HG02870 (cell line): ENCODE measurements at regions not wholly inside any gene's neighbourhood (a gene's known extent, or its start where the extent isn't known, plus 50 kb on each side); places are given as distances from the start of the nearest gene placed in this dataset.
"Not testable (repeated sequence)": the region's sequence is repeated elsewhere in the genome, so short reads cannot be mapped to it uniquely, and the experiment has no call there.

ENCODE experiments used
- ATAC-seq: cut with Tn5 transposase; IDR thresholded peaks from one replicate; pipeline ENCODE4 v1.9.1; 2021; ENCODE audit warnings: mild to moderate bottlenecking, moderate library complexity; ENCODE audit not compliant: unreplicated experiment

DNA sequence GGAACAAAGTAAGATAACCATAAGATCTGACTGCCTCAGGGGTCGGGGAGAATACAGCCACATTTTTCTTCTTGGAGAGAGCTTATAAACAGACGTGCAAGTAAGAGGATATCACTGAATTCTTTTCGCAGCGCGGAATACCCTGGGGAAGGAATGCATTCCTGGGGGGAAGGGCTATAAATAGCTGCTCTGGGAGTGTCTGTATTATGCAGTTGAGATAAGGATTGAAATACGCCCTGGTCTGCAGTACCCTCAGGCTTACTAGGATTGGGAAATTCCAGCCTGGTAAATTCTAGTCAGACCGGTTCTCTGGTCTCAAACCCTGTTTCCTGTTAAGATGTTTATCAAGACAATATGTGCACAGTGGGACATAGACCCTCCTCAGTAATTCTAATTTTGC is 1491.7 kb upstream of the RAG2 start:
- no peak for ATAC-seq

DNA sequence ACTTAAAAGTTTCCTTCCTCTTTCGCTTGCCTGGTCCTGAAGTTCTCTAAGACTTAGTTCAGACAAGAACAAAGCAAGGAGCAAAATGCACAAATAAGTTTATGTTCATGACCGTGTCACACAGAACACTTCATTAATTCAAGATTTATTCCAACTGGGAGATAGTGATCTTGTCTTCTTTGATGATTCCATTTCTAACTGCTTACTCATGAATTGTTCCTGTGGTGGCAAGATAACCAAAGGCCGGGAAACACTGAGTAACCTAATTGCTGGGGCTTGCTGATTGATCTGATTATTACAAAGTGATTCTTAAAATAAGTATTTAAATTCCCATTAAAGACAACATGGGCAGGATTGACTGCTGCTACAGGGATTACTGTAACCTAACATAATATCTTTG is 1462.9 kb upstream of the RAG2 start:
- no peak for ATAC-seq

- no peak for ATAC-seq
Observed at GRCh38 chr11:38060136-38060535, 1462.1 kb upstream of the RAG2 start.

DNA sequence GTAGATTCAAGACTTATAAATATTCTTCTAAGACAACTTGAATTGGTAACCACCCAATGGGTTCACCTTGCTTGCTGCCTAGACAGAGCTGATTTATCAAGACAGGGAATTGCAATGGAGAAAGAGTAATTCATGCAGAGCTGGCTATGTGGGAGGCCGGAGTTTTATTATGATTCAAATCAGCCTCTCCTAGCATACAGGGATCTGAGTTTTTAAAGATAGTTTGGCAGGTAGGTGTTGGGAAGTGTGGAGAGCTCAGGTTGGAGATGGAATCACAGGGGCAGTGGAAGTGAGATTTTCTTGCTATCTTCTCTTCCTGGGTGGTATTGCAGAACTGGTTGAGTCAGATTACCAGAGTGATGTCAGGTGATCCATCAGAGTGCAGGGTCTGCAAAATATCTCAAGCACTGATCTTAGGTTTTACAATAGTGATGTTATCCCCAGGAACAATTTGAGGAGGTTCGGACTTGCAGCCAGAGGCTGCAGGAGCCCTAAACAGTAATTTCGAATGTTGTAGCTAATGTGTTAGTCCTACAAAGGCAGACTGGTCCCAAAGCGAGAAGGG is 1448.6 kb upstream of the RAG2 start:
- ATAC-seq, result no peak

DNA sequence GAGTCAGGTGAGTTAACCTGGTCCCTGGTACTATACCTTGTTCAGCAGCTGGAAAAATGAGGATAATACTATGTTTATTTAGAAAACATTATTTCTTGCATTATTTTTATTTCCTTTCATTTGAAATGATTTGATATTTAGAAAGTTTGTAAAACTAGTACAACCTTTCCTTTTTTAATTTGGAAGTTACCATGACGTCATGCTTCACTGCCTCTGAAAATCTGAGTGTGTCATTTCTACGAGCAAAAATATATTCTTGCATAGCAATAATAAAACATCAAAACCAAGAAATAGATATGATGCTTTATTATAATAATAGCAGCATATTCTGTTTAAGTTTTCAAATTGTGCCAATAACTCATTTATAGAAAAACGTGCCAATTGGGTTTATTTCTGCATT is 1445.0 kb upstream of the RAG2 start:
- ATAC-seq, result no peak

- ATAC-seq, result no peak
Observed at GRCh38 chr11:38038777-38039176, 1440.7 kb upstream of the RAG2 start.

DNA sequence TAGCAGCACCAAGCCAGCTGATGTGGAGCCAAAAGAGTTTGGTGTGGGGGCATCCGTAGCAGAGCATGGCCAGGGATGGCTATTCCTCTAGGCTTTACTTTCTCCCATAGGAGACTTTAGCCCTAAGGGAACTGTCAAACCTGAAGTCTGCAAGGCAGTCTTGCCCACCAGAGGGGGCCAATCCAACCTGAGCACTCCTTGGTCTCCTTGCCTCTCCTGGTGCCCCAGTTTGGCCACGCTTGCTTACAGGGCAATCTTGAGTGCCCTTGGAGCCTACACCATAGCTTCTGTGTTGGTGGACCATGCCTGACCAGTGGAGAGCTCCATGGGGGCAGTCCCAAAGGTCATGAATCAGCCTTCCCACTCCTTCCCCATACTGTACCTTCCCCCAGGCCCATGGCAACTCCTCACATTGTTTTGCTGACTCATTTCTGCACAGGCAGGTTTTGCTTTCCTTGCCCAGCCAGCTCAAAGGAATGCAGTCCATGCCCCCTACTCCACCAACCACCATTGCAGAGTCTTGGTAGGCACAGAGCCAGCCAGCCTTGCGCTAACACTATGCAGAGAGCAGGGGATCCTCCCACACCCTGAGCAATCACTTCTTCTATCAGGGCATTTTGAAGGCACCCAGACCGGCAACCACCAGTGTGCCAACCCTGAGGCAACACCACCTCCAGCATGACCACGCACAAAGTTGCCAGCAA is 1421.2 kb upstream of the RAG2 start:
- ATAC-seq, result no peak

DNA sequence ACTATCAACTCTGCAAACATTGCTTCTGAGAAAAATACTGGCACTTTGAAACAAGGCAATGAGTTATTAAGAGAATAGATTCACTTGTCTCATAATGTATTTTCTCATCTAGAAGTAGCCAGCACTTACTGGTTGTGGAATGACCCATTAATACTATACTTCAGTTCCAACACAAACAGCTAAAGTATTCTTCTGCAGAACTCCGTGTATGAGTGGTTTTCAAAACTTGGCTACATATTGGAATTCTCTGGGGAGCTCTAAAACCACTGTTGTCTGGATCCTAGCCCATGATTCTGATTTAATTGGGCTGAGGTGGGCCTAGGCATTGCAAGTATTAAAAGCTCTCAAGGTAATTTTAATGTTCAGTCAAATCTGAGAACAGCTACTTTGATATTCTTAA is 1416.4 kb upstream of the RAG2 start:
- ATAC-seq, result no peak

GRCh38 chr11:38013157-38013556 is 1415.1 kb upstream of the RAG2 start:
- no peak for ATAC-seq

DNA sequence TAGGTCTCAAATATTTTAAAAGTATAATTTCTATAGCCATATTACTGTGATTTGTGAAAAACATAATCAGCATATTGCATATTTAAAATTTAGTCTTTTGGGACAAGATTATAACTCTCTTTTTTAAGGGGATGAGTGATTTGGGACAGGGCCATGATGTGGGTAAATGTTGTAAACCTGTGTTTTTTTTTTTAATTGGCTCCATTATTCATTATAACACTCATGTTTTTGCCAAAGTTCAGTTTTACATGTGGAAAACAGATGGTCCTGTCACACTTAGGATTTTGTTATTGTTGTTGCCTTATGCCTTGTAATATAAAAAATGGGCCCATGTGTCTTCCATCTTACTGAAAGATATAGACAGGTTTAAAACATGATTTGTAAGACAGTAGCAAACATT is 1413.5 kb upstream of the RAG2 start:
- no peak for ATAC-seq

- no peak for ATAC-seq
Observed at GRCh38 chr11:38009932-38010331, 1411.9 kb upstream of the RAG2 start.

DNA sequence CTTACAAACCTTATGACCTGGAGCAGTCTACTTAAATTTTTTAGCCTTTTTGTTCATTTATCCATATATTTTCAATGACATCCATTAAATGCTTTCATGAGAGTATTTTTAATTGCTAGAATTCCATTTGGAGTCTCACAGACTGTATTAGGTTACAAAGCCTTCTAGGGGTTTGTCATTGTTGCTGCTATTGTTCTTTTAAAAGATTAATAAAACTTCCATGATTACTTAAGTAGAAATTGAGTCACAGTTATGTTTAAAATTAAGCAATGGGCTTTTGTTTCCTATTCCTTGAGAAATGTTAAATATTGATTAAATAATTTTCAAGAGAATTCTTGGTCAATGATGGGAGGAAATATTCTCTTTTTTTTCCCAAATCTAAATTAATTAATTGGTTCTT is 1408.4 kb upstream of the RAG2 start:
- no peak for ATAC-seq

GRCh38 chr11:38005597-38005996 is 1407.6 kb upstream of the RAG2 start:
- ATAC-seq, result no peak

DNA sequence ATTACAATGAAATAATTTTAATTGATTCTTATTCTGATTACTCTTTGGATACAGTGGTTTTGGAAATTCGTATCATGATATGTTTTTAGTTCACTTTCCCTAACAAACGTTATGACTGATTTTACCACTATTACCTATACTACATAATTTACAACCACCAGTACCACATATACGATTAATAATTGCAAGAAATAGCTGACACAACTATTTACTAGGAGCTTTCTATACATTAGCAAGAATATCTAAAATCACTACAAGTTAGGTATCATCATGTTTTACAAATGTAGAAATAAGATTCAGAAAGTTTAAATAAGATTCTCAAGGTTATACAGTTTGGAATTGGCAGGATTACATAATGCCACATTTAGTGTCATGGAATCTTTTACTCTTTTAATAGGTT is 1401.1 kb upstream of the RAG2 start:
- no peak for ATAC-seq

DNA sequence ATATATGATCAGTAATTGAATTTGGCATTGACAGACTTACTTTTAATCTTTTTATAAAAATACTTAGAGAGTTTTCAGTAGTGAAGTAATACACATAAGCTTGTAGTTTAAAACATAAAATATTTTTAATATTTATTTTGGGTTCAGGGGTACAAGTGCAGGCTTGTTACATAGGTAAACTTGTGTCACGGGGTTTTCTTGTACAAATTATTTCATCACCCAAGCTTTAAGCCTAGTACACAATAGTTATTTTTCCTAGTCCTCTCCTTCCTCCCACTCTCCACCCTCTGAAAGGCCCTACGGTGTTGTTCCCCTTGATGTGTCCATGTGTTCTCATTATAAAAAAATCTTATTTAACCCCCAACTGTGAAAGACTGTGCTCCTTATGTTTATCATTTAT is 1397.8 kb upstream of the RAG2 start:
- no peak for ATAC-seq

- no peak for ATAC-seq
Observed at GRCh38 chr11:37988031-37988430, 1390.0 kb upstream of the RAG2 start.

GRCh38 chr11:37984991-37985390 is 1387.0 kb upstream of the RAG2 start:
- no peak for ATAC-seq

DNA sequence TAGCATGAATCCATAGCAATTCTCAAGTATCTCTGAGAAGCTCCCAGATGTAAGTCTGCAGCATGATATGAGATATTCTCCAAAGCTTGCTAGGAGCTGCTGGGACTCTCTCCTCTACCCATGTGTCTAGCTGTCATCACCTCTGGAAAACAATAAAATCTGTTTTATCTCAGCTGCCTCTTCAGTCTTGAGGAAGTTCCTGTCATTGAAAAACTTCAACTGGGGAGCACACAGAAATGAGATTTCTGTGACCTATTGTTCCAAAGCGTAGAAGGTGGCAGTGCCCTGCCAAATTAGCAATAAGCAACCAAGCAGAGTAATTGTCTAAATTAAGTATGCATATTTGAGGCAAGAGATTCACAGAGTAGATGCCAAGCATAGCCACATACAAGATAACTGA is 1380.6 kb upstream of the RAG2 start:
- ATAC-seq, result no peak

DNA sequence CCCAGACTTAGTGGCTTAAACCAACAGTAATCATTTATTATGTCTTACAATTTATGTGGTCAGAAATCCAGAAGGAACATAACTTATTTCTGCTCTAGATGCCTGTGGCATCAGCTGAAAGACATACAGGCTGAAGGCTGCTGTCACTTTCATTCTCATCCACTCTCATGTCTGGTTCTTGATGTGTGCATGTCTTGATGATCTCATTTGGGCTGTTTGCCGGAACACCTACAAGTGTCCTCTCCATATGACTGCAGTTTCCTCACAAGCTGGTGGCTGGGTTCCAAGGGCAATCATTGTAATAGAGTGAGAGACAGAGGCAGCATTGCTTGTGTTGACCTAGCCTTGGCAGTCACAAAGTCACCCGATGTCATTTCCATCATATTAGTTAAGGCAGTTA is 1375.9 kb upstream of the RAG2 start:
- ATAC-seq, result no peak

DNA sequence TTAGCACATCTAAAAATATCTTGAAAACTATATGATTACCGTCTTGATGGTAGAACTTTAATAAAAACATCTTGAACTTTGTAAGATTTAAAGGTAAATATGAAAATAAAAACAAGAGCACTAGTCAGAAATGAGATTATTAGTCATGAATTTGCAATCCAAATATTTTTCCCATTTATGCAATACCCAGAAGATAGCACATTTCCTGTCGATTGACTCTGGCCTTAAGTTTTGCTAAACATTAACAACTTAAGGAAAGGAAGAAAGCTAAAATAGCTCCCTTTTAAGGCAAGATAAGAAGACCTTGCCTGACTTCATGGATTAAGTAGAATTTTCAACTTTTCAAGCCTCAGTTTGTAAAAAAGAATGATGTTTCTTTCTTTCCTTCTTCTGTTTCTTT is 1374.7 kb upstream of the RAG2 start:
- no peak for ATAC-seq

GRCh38 chr11:37969336-37969735 is 1371.3 kb upstream of the RAG2 start:
- ATAC-seq, result not testable (repeated sequence)

DNA sequence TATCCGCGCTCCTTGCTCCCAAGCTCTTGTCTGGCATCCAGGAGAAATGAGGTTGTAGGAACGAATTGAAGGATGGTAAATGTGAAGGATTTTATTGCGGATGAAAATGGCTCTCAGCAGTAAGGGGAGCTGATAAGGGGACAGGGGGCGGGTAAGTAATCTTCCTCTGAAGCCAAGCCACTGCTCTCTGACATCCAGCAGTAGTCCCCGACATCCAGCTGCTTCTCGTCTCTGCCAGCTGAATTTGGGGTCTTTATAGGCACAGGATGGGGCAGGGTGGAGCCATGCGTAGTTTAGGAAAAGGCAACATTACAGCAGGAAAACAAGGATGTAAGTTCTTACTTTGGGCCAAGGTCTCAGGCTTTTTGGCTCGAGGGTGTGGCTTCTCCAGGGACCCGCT is 1370.1 kb upstream of the RAG2 start:
- ATAC-seq, result no peak

- no peak for ATAC-seq
Observed at GRCh38 chr11:37967635-37968034, 1369.6 kb upstream of the RAG2 start.
